ENCODE measurements at regions not wholly inside any gene's neighbourhood (a gene's known extent, or its start where the extent isn't known, plus 50 kb on each side); places are given as distances from the start of the nearest gene placed in this dataset.

- DNase-seq = no peak
- intact Hi-C loops (cut with DNase I) = no loop called here
Observed at GRCh38 chr6:126147291-126147815, 161.0 kb downstream of the TRMT11 start.

GRCh38 chr6:126148853-126149252 lies 162.5 kb downstream of the TRMT11 start:
- DNase-seq = no peak
- intact Hi-C loops (cut with DNase I) = no loop called here

DNA sequence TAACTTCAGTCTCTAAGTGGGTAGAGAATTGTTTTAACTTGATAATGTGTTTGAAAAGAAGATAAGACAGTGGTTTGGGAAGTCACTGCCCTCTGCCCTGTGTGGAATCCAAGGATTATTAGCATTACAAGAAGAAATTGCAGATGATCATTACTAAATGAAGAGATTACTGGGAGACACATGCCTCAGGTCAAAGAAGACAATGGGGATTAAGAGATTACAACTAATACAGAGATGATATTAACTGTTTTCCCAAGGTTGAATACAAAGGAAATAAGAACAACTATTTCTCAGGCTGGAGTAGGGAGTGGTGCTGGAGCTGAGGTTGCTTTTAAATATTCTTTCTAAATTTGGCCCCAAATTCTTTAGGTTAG lies 166.0 kb downstream of the TRMT11 start:
- DNase-seq = no peak
- intact Hi-C loops (cut with DNase I) = no loop called here

GRCh38 chr6:126153661-126154060 lies 167.3 kb downstream of the TRMT11 start:
- DNase-seq = no peak
- intact Hi-C loops (cut with DNase I) = no loop called here

DNA sequence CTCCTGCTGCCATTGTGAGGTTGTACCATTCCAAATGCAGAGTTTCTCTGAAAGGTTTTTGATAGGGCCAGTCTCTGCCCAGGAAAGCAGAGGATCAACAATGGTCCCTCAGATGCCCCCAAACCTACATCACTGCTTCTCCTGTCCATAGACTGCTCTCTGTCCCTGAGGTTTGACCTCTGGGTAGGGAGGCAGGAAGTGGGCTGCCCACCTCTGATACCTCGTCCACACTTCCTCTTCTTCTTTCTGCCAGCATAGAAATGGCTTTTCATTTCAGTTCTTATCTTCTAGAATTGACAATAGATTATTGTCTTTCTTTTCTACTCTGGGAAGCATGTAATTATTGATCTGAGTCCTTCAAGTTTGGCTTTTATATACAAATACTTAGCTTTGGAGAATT lies 170.6 kb downstream of the TRMT11 start:
- intact Hi-C loops (cut with DNase I) = no loop called here
- DNase-seq = no peak

GRCh38 chr6:126167726-126168125 lies 172.2 kb upstream of the CENPW start:
- DNase-seq = no peak

GRCh38 chr6:126170433-126170832 lies 169.5 kb upstream of the CENPW start:
- intact Hi-C loops (cut with DNase I) = no loop called here
- DNase-seq = no peak

More at GRCh38 chr6:126167726-126168125, 172.2 kb upstream of the CENPW start:
- intact Hi-C loops (cut with DNase I) = no loop called here

DNA sequence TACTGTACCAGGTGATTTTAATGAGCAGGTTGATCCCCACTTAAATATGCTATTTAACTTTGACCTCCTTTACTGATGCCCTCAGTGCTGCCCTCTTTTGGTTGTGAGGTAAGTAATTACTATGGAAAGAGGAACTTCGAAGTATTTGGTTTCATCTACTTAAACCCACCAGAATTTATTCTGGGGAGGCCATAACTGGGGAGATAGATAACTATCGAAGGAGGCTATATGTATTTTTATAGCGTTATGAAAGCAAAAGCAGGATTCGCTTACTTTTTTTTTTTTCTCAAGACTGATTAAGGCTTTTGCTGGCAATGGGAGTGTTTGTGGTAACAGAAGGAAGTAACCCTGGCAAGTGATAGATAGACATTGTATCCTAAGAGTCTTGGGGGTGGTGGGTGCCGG lies 168.9 kb upstream of the CENPW start:
- no peak for DNase-seq
- intact Hi-C loops (cut with DNase I) = no loop called here

DNA sequence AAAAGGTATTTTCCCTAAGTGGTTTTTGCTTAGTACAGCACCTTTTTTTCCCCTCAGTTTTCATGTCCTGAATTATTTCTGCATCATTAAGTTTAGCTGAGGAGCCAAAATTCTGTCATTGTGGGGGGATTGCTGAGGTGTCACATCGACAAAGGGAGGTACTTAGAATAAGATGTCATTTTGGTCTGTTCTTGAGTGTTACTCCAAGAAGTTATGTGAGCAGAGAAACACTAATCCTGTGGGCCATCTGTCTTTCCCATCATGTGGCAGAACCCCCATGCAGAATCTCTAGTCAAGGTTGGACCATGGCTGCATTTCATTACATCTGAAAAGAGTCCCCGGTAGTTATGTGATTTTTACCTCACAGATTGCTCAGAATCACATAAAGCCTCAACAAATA lies 167.8 kb upstream of the CENPW start:
- intact Hi-C loops (cut with DNase I) = no loop called here
- no peak for DNase-seq

- intact Hi-C loops (cut with DNase I) = no loop called here
- no peak for DNase-seq
Observed at GRCh38 chr6:126173265-126173664, 166.7 kb upstream of the CENPW start.

DNA sequence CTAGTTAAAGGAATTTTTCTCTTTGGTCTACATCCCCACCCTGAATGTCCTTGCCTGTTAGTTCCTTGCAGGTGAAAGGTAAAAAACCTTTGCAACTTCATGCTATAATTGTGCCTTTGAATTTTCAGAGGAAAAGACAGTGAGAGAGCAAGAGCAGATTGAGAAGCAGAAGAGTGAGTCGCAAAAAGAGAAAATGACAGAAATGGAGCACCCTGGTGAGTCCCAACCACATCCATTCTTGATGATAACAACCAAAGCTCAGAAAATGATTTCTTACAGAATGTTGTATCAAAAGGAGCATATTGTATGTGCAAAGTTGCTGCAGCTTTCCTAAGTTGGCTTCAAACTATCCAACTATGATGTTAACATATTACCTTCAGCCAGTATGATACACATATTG lies 165.2 kb upstream of the CENPW start:
- intact Hi-C loops (cut with DNase I) = no loop called here
- DNase-seq = no peak

DNA sequence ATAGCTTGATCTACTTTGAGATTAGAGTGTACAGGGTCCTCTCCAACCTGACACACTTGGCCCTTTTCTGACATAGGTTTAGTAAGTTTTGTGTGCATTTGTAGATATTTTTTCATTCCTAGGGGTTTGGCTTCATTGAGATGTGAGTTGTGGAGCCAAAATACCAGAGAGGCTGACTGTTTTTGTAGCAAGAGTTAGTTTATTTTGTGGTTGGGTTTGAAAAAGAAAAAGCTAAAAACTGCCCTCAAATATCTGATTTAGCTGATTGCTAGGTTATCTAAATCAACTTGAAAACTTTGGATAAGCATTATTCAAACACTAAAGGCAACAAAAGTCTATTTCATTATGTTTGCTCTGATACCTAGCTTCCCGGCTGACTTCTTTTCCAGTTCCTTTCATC lies 164.7 kb upstream of the CENPW start:
- no peak for DNase-seq
- intact Hi-C loops (cut with DNase I) = no loop called here

DNA sequence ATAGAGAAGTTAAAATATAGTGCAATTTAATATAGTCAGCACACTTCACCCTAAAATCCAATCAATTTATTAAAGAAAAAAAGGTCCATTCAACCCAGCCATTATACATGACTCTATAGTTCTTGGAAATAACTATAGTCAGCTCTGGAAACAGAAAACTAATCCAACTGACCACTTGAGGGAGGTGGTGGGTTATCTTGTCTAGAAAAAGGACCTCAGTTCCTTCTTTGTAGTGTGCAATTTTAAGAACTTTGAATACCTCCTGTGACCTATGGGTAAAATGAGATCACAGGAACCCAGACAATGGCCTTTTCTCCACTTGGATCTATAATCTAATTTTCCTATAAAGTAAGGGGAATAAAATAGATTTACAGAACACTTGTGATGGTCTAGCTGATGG lies 163.6 kb upstream of the CENPW start:
- DNase-seq = no peak
- intact Hi-C loops (cut with DNase I) = no loop called here

DNA sequence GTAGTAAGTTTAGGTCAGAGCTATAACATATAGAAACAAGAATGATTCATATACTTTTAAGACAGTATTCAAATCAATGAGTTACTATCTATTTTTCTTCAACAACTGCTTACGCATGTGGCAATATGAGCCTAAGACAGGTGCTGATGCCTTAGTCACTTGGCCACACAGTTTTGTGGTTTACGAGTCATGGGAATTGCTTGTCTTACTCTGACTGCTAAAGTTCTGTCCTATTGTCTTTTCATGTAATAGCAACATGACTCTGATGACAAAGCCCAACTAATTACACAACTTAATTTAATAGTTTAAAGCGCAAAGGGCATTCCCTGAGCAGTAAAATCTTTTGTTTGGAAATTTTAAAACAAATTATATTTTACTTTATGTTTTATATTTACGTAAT lies 159.3 kb upstream of the CENPW start:
- intact Hi-C loops (cut with DNase I) = no loop called here
- DNase-seq = no peak

GRCh38 chr6:126181173-126181741 lies 158.7 kb upstream of the CENPW start:
- DNase-seq = no peak
- intact Hi-C loops (cut with DNase I) = no loop called here

DNA sequence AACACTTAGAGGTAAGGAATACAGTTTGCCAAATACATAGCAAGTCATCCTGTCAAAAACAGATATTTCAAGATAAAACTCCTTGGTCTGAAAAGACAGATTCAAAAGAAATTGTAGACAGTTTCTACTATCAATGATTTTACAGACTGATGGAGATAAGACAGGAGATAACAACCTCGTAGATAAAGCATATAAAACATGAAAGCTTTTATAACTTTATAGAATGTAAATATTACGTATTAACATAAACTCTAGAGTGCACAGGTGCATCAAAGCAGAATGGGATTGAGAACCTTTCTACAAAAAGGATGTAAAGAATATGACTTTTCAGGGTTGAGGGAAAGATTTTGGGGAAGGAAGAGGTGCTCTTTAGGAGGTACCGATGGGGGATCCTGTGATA lies 158.0 kb upstream of the CENPW start:
- intact Hi-C loops (cut with DNase I) = no loop called here
- DNase-seq = no peak

GRCh38 chr6:126182650-126183311 lies 157.1 kb upstream of the CENPW start:
- intact Hi-C loops (cut with DNase I) = no loop called here
- no peak for DNase-seq

DNA sequence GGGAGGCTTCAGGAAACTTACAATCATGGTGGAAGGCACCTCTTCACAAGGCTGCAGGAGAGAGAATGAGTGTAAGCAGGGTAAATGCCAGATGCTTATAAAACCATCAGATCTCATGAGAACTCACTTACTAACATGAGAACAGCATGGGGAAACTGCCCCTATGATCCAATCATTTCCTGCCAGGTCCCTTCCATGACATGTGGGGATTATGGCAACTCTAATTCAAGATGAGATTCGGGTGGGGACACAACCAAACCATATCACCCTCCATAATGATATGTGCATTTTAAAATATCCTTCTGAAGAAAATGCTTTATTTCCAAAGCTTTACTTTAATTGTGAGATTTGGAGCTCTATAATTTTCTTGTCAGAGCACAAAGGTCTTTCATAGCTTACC lies 154.1 kb upstream of the CENPW start:
- intact Hi-C loops (cut with DNase I) = no loop called here
- no peak for DNase-seq

DNA sequence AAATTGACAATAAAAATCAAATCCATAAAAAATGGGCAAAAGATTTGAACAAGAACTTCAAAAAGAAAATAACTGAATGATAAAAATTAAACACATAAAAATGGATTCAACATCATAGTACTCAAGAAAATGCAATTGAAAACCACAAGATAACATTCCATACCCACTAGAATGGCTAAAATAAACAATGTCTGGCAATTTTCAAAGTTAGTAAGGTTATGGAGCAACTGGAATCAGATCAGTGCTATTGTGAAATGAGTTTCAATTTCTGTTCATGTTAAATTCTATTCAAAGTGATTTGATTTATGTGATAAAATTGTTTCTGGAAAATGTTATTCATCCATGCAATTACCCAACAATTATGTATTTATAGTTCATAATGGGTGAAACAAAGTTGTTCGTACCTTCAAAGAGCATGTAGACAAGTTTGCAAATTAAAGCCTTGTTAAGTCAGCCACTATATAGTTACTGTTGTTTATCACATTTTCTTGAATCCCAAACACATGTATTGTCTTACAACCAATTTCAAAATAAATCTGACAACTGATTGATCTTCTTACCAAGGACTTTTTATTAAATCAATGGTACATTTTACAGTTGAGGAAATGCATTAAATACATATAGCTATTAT lies 151.5 kb upstream of the CENPW start:
- intact Hi-C loops (cut with DNase I) = no loop called here
- no peak for DNase-seq

DNA sequence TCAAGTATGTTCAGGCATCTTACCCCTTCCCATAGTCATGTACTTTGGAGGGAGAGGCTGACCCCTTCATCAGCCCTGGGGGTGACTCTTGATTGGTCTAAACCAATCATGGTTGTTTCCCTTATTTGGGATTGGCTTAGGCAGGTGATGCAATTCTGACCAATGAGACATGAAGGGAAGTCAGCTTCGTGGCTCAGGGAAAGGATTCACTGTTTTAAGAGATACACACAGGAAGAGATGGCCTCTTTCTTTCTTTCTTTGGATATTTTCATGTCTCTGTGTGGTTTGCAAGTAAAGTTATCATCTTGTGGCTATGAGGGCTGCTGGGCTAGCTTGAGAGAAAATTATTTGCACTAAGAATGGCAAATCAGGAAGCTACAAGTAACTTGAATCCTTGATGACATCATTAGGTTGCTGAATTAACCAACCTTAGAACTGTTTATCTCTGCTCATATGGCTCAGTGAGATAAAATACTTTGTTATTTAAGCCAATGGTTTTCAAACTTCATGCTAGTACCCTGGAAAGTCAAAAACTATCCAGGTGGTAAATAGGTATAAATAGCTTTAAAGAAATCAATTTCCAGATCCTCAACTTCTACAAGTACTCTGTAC lies 144.2 kb upstream of the CENPW start:
- intact Hi-C loops (cut with DNase I) = no loop called here
- no peak for DNase-seq

DNA sequence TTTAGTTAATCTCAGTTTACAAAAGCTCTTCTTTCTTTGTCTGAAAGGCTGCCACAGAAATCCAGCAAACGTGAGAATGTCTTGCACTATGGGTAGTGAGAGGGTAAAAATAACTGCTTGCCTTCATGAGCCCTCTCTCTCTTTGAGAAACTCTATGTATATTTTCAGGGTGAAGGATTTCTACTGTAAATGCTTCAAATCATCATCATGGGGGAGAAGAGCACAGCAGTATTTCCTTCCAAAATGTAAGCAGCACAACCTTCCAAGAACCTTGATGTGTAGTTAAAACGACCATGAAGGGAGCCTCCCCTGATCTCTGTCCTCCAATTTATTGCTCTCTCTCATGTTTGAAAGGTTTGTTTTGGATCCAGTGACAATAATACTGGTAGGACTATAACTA lies 141.3 kb upstream of the CENPW start:
- DNase-seq = no peak
- intact Hi-C loops (cut with DNase I) = no loop called here

- no peak for DNase-seq
- intact Hi-C loops (cut with DNase I) = no loop called here
Observed at GRCh38 chr6:126199466-126199865, 140.4 kb upstream of the CENPW start.

All from posterior cingulate gyrus (tissue), 11 donors.